ENCODE measurements at regions not wholly inside any gene's neighbourhood (a gene's known extent, or its start where the extent isn't known, plus 50 kb on each side); places are given as distances from the start of the nearest gene placed in this dataset.
"Not testable (repeated sequence)": the region's sequence is repeated elsewhere in the genome, so short reads cannot be mapped to it uniquely, and the experiment has no call there.

GRCh38 chr20:30511322-30512030 lies 746.0 kb upstream of the DEFB115 start:
- DNase-seq = no peak

- DNase-seq = no peak
Measured at GRCh38 chr20:30513050-30513628, 744.3 kb upstream of the DEFB115 start.

- DNase-seq = not testable (repeated sequence)
Measured at GRCh38 chr20:30515915-30516314, 741.5 kb upstream of the DEFB115 start.

GRCh38 chr20:30518906-30519305 lies 738.6 kb upstream of the DEFB115 start:
- DNase-seq = not testable (repeated sequence)

- DNase-seq = peak in 1 of 5 experiments; percentile 18
Measured at GRCh38 chr20:30521686-30522415, 735.6 kb upstream of the DEFB115 start.

- DNase-seq = not testable (repeated sequence)
Measured at GRCh38 chr20:30524155-30524554, 733.3 kb upstream of the DEFB115 start.

- not testable (repeated sequence) for DNase-seq
Measured at GRCh38 chr20:30524761-30525160, 732.7 kb upstream of the DEFB115 start.

GRCh38 chr20:30533653-30534052 lies 723.8 kb upstream of the DEFB115 start:
- DNase-seq = not testable (repeated sequence)

GRCh38 chr20:30537459-30537858 lies 720.0 kb upstream of the DEFB115 start:
- peak in 1 of 5 experiments; percentile 48 for DNase-seq

- DNase-seq = not testable (repeated sequence)
Measured at GRCh38 chr20:30540330-30541069, 717.0 kb upstream of the DEFB115 start.

- DNase-seq = not testable (repeated sequence)
Measured at GRCh38 chr20:30551236-30551635, 706.2 kb upstream of the DEFB115 start.

- DNase-seq = not testable (repeated sequence)
Measured at GRCh38 chr20:30556797-30557196, 700.7 kb upstream of the DEFB115 start.

- DNase-seq = not testable (repeated sequence)
Measured at GRCh38 chr20:30565086-30565485, 692.4 kb upstream of the DEFB115 start.

- not testable (repeated sequence) for DNase-seq
Measured at GRCh38 chr20:30569867-30570266, 687.6 kb upstream of the DEFB115 start.

- not testable (repeated sequence) for DNase-seq
Measured at GRCh38 chr20:30570622-30571021, 686.8 kb upstream of the DEFB115 start.

GRCh38 chr20:30574337-30574736 lies 683.1 kb upstream of the DEFB115 start:
- DNase-seq = not testable (repeated sequence)

GRCh38 chr20:30579069-30579468 lies 678.4 kb upstream of the DEFB115 start:
- DNase-seq = not testable (repeated sequence)

- DNase-seq = not testable (repeated sequence)
Measured at GRCh38 chr20:30579824-30580438, 677.5 kb upstream of the DEFB115 start.

- peak in 1 of 5 experiments; percentile 28 for DNase-seq
Measured at GRCh38 chr20:30581839-30582238, 675.6 kb upstream of the DEFB115 start.

- DNase-seq = not testable (repeated sequence)
Measured at GRCh38 chr20:30584403-30584802, 673.1 kb upstream of the DEFB115 start.

GRCh38 chr20:30585244-30585796 lies 672.1 kb upstream of the DEFB115 start:
- peak in 1 of 5 experiments; percentile 88 for DNase-seq

- DNase-seq = not testable (repeated sequence)
Measured at GRCh38 chr20:30586178-30586577, 671.3 kb upstream of the DEFB115 start.

Measured in T-helper 2 cell (primary cell).